ENCODE measurements at regions not wholly inside any gene's neighbourhood (a gene's known extent, or its start where the extent isn't known, plus 50 kb on each side); places are given as distances from the start of the nearest gene placed in this dataset.

GRCh38 chr13:103952183-103952582, 886.0 kb upstream of the SLC10A2 start:
- H3K27me3 ChIP-seq (ENCODE audit: control insufficient read depth, insufficient read depth, low read length): no peaks in the 10 kb centered on the region
- POLR2A ChIA-PET (ENCODE audit: unreplicated experiment): no interaction called here
- no peak overlapping the region for H3K56ac ChIP-seq (ENCODE audit: extremely low read depth, insufficient read depth, low read length)
- H3K36me3 ChIP-seq (ENCODE audit: control insufficient read depth, insufficient read depth, low read length): no peaks in the 10 kb centered on the region
- no peak overlapping the region for H2AFZ ChIP-seq (replicated peaks; ENCODE audit: low read length, poor library complexity)
- DNase-seq: no peak
- 0 out of 2 replicates have a peak, but pooled peaks cover 2% of the 10 kb centered on the region for H3K9me3 ChIP-seq (ENCODE audit: control insufficient read depth, insufficient read depth, low read length)
- H4K20me1 ChIP-seq (ENCODE audit: insufficient read depth, low read length): no peaks in the 10 kb centered on the region
- CTCF ChIA-PET: no interaction called here
- H3K27ac ChIP-seq (ENCODE audit: insufficient read depth, low read length): no peak overlapping the region
- ATAC-seq (ENCODE audit: low read depth): no peak
- H3K4me2 ChIP-seq (ENCODE audit: low read depth, low read length): no peak overlapping the region
- H3K4me1 ChIP-seq (ENCODE audit: control insufficient read depth, insufficient read depth, low read length): no peaks in the 10 kb centered on the region
- TF ChIP-seq CTCF (conservative IDR thresholded peaks at IDR 0.05; ENCODE audit: low read depth, low read length) (no peak), MXI1 (IDR thresholded peaks at IDR 0.05; ENCODE audit: borderline replicate concordance, low read depth, low read length) (no peak), CHD1 (IDR thresholded peaks at IDR 0.05; ENCODE audit: low read depth, low read length) (no peak), ELK1 (IDR thresholded peaks at IDR 0.05; ENCODE audit: borderline replicate concordance, low read depth, low read length) (no peak), FOS (IDR thresholded peaks at IDR 0.05; ENCODE audit: low read depth, low read length) (no peak), MAFK (IDR thresholded peaks at IDR 0.05; ENCODE audit: low read depth, low read length) (no peak), RCOR1 (IDR thresholded peaks at IDR 0.05; ENCODE audit: insufficient replicate concordance, low read length) (no peak), SMC3 (IDR thresholded peaks at IDR 0.05; ENCODE audit: low read depth, low read length) (no peak), CEBPB (IDR thresholded peaks at IDR 0.05; ENCODE audit: low read depth, low read length) (no peak), POLR2A (IDR thresholded peaks at IDR 0.05; ENCODE audit: low read depth, low read length) (no peak), NFE2L2 (IDR thresholded peaks at IDR 0.05; ENCODE audit: low read depth, low read length) (no peak), USF2 (IDR thresholded peaks at IDR 0.05; ENCODE audit: low read depth, low read length) (no peak), RAD21 (IDR thresholded peaks at IDR 0.05; ENCODE audit: low read length) (no peak)
- no peak overlapping the region for H4K8ac ChIP-seq (ENCODE audit: low read depth in 2 of 2, low read length in 2 of 2)
- H3K18ac ChIP-seq (ENCODE audit: low read depth, low read length): no peak overlapping the region
- no peak overlapping the region for H2BK20ac ChIP-seq (ENCODE audit: low read depth, low read length)
- no peak overlapping the region for H3K23ac ChIP-seq (ENCODE audit: low read depth, low read length)
- no peaks in the 10 kb centered on the region for H3K79me1 ChIP-seq (ENCODE audit: low read depth in 1 of 2, low read length in 2 of 2)
- WGBS, 2 experiments (ENCODE audit: extremely low coverage in 2 of 2, insufficient read length in 1 of 2): no CpG with 5 or more reads among the region's 1 CpG
- in situ Hi-C loops (cut with MboI; ENCODE audit: low sequenced_read_pairs) (no loop called here), intact Hi-C loops (cut with micrococcal nuclease) (no loop called here), dilution Hi-C loops (cut with HindIII; ENCODE audit: low sequenced_read_pairs, unreplicated experiment) (no loop called here)
- H4K91ac ChIP-seq (ENCODE audit: insufficient read depth, low read depth, low read length): no peak overlapping the region
- H3K9ac ChIP-seq (ENCODE audit: low read depth, low read length): no peak overlapping the region
- no peak overlapping the region for H3K4me3 ChIP-seq (ENCODE audit: insufficient read depth, low read depth, low read length)
- no TSS peak for BruUV-seq (replicated peaks)
- no peak overlapping the region for H3K14ac ChIP-seq (replicated peaks; ENCODE audit: low read depth, low read length)
- no peak overlapping the region for H3K4ac ChIP-seq (ENCODE audit: low read depth, low read length)
- H3K9me1 ChIP-seq (ENCODE audit: insufficient read depth, low read length): no peaks in the 10 kb centered on the region
- no peak overlapping the region for H2BK15ac ChIP-seq (ENCODE audit: low read depth, low read length)
- H4K5ac ChIP-seq (ENCODE audit: low read depth, low read length): no peak overlapping the region
- no peak overlapping the region for H2BK120ac ChIP-seq (ENCODE audit: low read depth, low read length)
- H2BK5ac ChIP-seq (ENCODE audit: low read depth, low read length, poor library complexity, severe bottlenecking): no peak overlapping the region
- no peak overlapping the region for H2AK5ac ChIP-seq (ENCODE audit: low read depth, low read length)
- H2AK9ac ChIP-seq (replicated peaks; ENCODE audit: low read depth, low read length, poor library complexity): no peak overlapping the region

All from IMR-90 (cell line).